Stimulated activated CD8-positive, alpha-beta memory T cell treated with anti-CD3 and anti-CD28 coated beads, Interleukin-15, amount 100 ng/mL, for 24 hours (primary cell): ENCODE measurements at regions not wholly inside any gene's neighbourhood (a gene's known extent, or its start where the extent isn't known, plus 50 kb on each side); places are given as distances from the start of the nearest gene placed in this dataset.

Source experiments
- DNase-seq: peaks from one replicate; pipeline ENCODE4 v3.0.0-alpha.2; 2020; ENCODE audit warnings: low read depth

GRCh38 chr15:53305101-53305500, 454.4 kb downstream of the WDR72 start:
- DNase-seq = no peak

- no peak for DNase-seq
Measured at GRCh38 chr15:53297828-53298227, 461.6 kb downstream of the WDR72 start.

- DNase-seq = no peak
Measured at GRCh38 chr15:53296603-53297002, 462.9 kb downstream of the WDR72 start.

- no peak for DNase-seq
Measured at GRCh38 chr15:53295574-53295973, 463.9 kb downstream of the WDR72 start.

- DNase-seq = no peak
Measured at GRCh38 chr15:53288542-53288941, 470.9 kb downstream of the WDR72 start.

GRCh38 chr15:53274630-53275029, 484.5 kb upstream of the ONECUT1 start:
- DNase-seq = no peak

- no peak for DNase-seq
Measured at GRCh38 chr15:53272116-53272515, 482.0 kb upstream of the ONECUT1 start.

- no peak for DNase-seq
Measured at GRCh38 chr15:53266176-53266575, 476.0 kb upstream of the ONECUT1 start.

- no peak for DNase-seq
Measured at GRCh38 chr15:53260647-53261046, 470.5 kb upstream of the ONECUT1 start.

- DNase-seq = no peak
Measured at GRCh38 chr15:53256457-53256856, 466.3 kb upstream of the ONECUT1 start.

- DNase-seq = no peak
Measured at GRCh38 chr15:53256043-53256442, 465.9 kb upstream of the ONECUT1 start.

GRCh38 chr15:53251996-53252395, 461.9 kb upstream of the ONECUT1 start:
- no peak for DNase-seq

GRCh38 chr15:53251523-53251922, 461.4 kb upstream of the ONECUT1 start:
- no peak for DNase-seq

GRCh38 chr15:53247041-53247708, 457.0 kb upstream of the ONECUT1 start:
- no peak for DNase-seq

GRCh38 chr15:53246404-53246803, 456.3 kb upstream of the ONECUT1 start:
- no peak for DNase-seq

- DNase-seq = no peak
Measured at GRCh38 chr15:53233801-53234200, 443.7 kb upstream of the ONECUT1 start.

- no peak for DNase-seq
Measured at GRCh38 chr15:53230473-53230872, 440.3 kb upstream of the ONECUT1 start.

- no peak for DNase-seq
Measured at GRCh38 chr15:53226559-53226958, 436.4 kb upstream of the ONECUT1 start.

- no peak for DNase-seq
Measured at GRCh38 chr15:53225781-53226180, 435.6 kb upstream of the ONECUT1 start.

- DNase-seq = no peak
Measured at GRCh38 chr15:53224371-53224770, 434.2 kb upstream of the ONECUT1 start.

GRCh38 chr15:53223815-53224214, 433.7 kb upstream of the ONECUT1 start:
- DNase-seq = no peak

- DNase-seq = no peak
Measured at GRCh38 chr15:53218666-53219580, 428.8 kb upstream of the ONECUT1 start.

GRCh38 chr15:53216036-53216435, 425.9 kb upstream of the ONECUT1 start:
- DNase-seq = no peak
